ENCODE measurements at regions not wholly inside any gene's neighbourhood (a gene's known extent, or its start where the extent isn't known, plus 50 kb on each side); places are given as distances from the start of the nearest gene placed in this dataset.

GRCh38 chr7:15099074-15099473 lies 196.5 kb upstream of the DGKB start:
- Histone ChIP-seq H3K4me3 (ENCODE audit: extremely low read depth, insufficient read depth, low read length, poor library complexity, severe bottlenecking) (no peak overlapping the region), H3K9me3 (ENCODE audit: control insufficient read depth, low read length) (no peaks in the 10 kb centered on the region), H3K4me1 (ENCODE audit: control insufficient read depth, insufficient read depth, low read length, poor library complexity, severe bottlenecking) (no peaks in the 10 kb centered on the region), H3K27ac (ENCODE audit: low read depth, low read length, severe bottlenecking) (no peak overlapping the region), H3K36me3 (ENCODE audit: control insufficient read depth, insufficient read depth, low read length) (no peaks in the 10 kb centered on the region)

- Histone ChIP-seq H3K27ac (ENCODE audit: low read depth, low read length, severe bottlenecking) (no peak overlapping the region), H3K9me3 (ENCODE audit: control insufficient read depth, low read length) (no peaks in the 10 kb centered on the region), H3K4me3 (ENCODE audit: extremely low read depth, insufficient read depth, low read length, poor library complexity, severe bottlenecking) (no peak overlapping the region), H3K36me3 (ENCODE audit: control insufficient read depth, insufficient read depth, low read length) (no peaks in the 10 kb centered on the region), H3K4me1 (ENCODE audit: control insufficient read depth, insufficient read depth, low read length, poor library complexity, severe bottlenecking) (no peaks in the 10 kb centered on the region)
- no CpG with 5 or more reads among the region's 4 CpGs for WGBS, 2 experiments (ENCODE audit: insufficient coverage in 2 of 2)
Measured at GRCh38 chr7:15096853-15097252, 194.3 kb upstream of the DGKB start.

DNA sequence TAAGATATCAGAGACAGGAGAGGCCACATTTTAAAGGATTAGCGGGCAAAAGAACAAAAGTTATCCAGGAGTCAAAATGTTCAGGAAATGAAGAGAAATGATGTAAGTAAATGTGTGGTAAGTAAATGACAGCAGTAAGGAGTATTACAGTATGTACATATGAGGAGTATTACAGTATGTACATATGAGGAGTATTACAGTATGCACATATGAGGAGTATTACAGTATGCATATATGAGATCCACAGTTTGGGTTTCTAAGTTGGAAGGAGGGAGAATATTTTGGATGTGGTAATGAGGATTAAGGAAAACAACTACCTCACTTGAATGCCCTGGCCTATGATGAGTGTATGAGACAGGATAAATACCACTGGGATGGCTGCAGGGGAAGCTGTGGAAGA lies 192.4 kb upstream of the DGKB start:
- no peak overlapping the region for H3K27ac ChIP-seq (ENCODE audit: low read depth, low read length, severe bottlenecking)
- no peak overlapping the region for H3K4me3 ChIP-seq (ENCODE audit: extremely low read depth, insufficient read depth, low read length, poor library complexity, severe bottlenecking)
- WGBS, 2 experiments (ENCODE audit: insufficient coverage in 2 of 2): 83 to 95% methylated on average over 1 of the region's 1 CpG
- no peaks in the 10 kb centered on the region for H3K36me3 ChIP-seq (ENCODE audit: control insufficient read depth, insufficient read depth, low read length)
- no peaks in the 10 kb centered on the region for H3K9me3 ChIP-seq (ENCODE audit: control insufficient read depth, low read length)
- H3K4me1 ChIP-seq (ENCODE audit: control insufficient read depth, insufficient read depth, low read length, poor library complexity, severe bottlenecking): no peaks in the 10 kb centered on the region

DNA sequence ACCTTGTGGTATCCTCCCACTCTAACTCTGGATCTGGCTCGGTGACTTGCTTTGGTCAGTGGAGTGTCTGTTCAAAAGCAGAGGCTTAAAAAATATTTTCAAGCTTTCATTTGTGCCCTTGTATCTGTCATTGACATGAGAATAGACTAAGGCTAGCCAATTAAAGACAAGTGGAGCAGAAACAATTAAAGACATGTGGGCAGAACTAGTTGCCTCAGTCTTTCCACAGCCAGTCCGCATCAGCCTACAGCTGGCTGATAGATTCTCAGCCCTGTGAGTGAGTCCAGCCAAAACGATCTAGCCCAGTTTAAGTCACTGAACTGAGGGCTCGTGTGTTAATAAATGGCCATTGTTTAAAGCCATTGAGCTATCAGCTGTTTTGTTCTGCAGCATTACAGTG lies 185.2 kb upstream of the DGKB start:
- WGBS, 2 experiments (ENCODE audit: insufficient coverage in 2 of 2): 78 to 92% methylated on average over 2 to 3 of the region's 4 CpGs
- Histone ChIP-seq H3K27ac (ENCODE audit: low read depth, low read length, severe bottlenecking) (no peak overlapping the region), H3K4me3 (ENCODE audit: extremely low read depth, insufficient read depth, low read length, poor library complexity, severe bottlenecking) (no peak overlapping the region), H3K9me3 (ENCODE audit: control insufficient read depth, low read length) (no peaks in the 10 kb centered on the region), H3K4me1 (ENCODE audit: control insufficient read depth, insufficient read depth, low read length, poor library complexity, severe bottlenecking) (no peaks in the 10 kb centered on the region), H3K36me3 (ENCODE audit: control insufficient read depth, insufficient read depth, low read length) (no peaks in the 10 kb centered on the region)

- no peaks in the 10 kb centered on the region for H3K36me3 ChIP-seq (ENCODE audit: control insufficient read depth, insufficient read depth, low read length)
- H3K4me3 ChIP-seq (ENCODE audit: extremely low read depth, insufficient read depth, low read length, poor library complexity, severe bottlenecking): no peak overlapping the region
- no peaks in the 10 kb centered on the region for H3K4me1 ChIP-seq (ENCODE audit: control insufficient read depth, insufficient read depth, low read length, poor library complexity, severe bottlenecking)
- WGBS, 2 experiments (ENCODE audit: insufficient coverage in 2 of 2): 91 to 93% methylated on average over 2 of the region's 2 CpGs
- H3K9me3 ChIP-seq (ENCODE audit: control insufficient read depth, low read length): no peaks in the 10 kb centered on the region
- no peak overlapping the region for H3K27ac ChIP-seq (ENCODE audit: low read depth, low read length, severe bottlenecking)
Measured at GRCh38 chr7:15086862-15087261, 184.3 kb upstream of the DGKB start.

DNA sequence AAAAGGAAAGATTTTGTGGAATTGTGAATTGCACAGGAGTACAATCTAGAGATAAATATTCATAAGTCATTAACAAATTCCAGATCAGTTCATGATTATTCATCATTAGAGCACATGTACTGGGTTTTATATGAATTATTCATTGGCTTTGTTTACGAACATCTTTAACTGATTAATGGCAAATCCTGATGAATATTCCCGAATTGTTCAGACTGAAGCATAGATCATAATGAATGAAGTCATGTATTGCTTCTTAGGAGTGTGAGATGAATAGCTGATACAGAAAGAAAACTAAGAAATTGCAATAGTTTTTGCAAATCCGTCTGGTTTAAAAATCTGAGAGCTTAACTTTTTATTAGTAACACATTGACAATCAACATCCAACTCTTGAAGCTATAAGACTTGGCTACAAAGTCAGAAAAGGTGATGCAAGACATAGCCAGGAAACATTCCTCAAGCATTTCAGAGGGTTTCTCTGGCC lies 183.6 kb upstream of the DGKB start:
- H3K9me3 ChIP-seq (ENCODE audit: control insufficient read depth, low read length): no peaks in the 10 kb centered on the region
- WGBS, 2 experiments (ENCODE audit: insufficient coverage in 2 of 2): 94 to 100% methylated on average over 2 of the region's 3 CpGs
- no peak overlapping the region for H3K27ac ChIP-seq (ENCODE audit: low read depth, low read length, severe bottlenecking)
- H3K4me3 ChIP-seq (ENCODE audit: extremely low read depth, insufficient read depth, low read length, poor library complexity, severe bottlenecking): no peak overlapping the region
- H3K4me1 ChIP-seq (ENCODE audit: control insufficient read depth, insufficient read depth, low read length, poor library complexity, severe bottlenecking): no peaks in the 10 kb centered on the region
- no peaks in the 10 kb centered on the region for H3K36me3 ChIP-seq (ENCODE audit: control insufficient read depth, insufficient read depth, low read length)

DNA sequence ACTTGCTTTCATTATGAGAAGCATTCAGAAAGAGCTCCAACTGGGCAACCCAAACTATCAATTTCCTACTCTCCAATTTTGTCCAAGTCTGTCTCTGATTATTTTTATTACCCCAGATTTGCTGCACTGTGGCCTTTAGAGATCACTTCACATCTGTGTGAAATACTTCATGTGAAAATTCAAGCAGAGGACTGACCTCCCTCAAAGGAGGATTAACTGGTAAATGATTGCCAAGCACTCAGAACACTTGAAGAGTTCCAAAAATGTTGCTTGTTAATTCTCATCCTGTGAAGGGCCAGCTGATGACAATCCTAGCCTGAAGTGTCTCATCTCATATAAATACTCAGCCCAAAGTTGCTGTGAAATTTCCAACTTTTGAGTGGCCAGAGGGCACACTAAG lies 182.8 kb upstream of the DGKB start:
- H3K36me3 ChIP-seq (ENCODE audit: control insufficient read depth, insufficient read depth, low read length): no peaks in the 10 kb centered on the region
- H3K9me3 ChIP-seq (ENCODE audit: control insufficient read depth, low read length): no peaks in the 10 kb centered on the region
- H3K4me1 ChIP-seq (ENCODE audit: control insufficient read depth, insufficient read depth, low read length, poor library complexity, severe bottlenecking): no peaks in the 10 kb centered on the region
- H3K4me3 ChIP-seq (ENCODE audit: extremely low read depth, insufficient read depth, low read length, poor library complexity, severe bottlenecking): no peak overlapping the region
- H3K27ac ChIP-seq (ENCODE audit: low read depth, low read length, severe bottlenecking): no peak overlapping the region

- no peaks in the 10 kb centered on the region for H3K36me3 ChIP-seq (ENCODE audit: control insufficient read depth, insufficient read depth, low read length)
- H3K4me3 ChIP-seq (ENCODE audit: extremely low read depth, insufficient read depth, low read length, poor library complexity, severe bottlenecking): no peak overlapping the region
- H3K9me3 ChIP-seq (ENCODE audit: control insufficient read depth, low read length): no peaks in the 10 kb centered on the region
- H3K4me1 ChIP-seq (ENCODE audit: control insufficient read depth, insufficient read depth, low read length, poor library complexity, severe bottlenecking): no peaks in the 10 kb centered on the region
- no peak overlapping the region for H3K27ac ChIP-seq (ENCODE audit: low read depth, low read length, severe bottlenecking)
- no CpG with 5 or more reads among the region's 5 CpGs for WGBS, 2 experiments (ENCODE audit: insufficient coverage in 2 of 2)
Measured at GRCh38 chr7:15084368-15084767, 181.8 kb upstream of the DGKB start.

DNA sequence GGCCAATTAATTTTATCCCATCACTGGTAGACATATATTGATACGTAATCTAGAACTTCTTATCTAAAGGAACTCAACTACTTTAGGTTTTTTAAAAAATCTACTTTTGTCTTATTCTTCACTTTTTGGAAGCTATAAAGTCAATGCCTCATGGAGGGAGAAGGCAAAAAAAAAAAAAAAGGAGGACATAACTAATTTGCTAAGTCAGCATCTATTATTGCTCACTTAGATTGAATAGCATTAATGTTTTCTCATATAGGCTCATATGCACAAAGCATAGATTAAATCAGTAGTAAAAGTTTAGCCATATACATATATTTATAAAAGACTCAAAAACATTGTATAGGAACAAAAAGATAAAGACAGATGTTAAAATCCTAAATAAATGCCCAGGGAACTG lies 179.3 kb upstream of the DGKB start:
- Histone ChIP-seq H3K4me1 (ENCODE audit: control insufficient read depth, insufficient read depth, low read length, poor library complexity, severe bottlenecking) (no peaks in the 10 kb centered on the region), H3K27ac (ENCODE audit: low read depth, low read length, severe bottlenecking) (no peak overlapping the region), H3K36me3 (ENCODE audit: control insufficient read depth, insufficient read depth, low read length) (no peaks in the 10 kb centered on the region), H3K4me3 (ENCODE audit: extremely low read depth, insufficient read depth, low read length, poor library complexity, severe bottlenecking) (no peak overlapping the region), H3K9me3 (ENCODE audit: control insufficient read depth, low read length) (no peaks in the 10 kb centered on the region)
- no CpG with 5 or more reads among the region's 1 CpG for WGBS, 2 experiments (ENCODE audit: insufficient coverage in 2 of 2)

DNA sequence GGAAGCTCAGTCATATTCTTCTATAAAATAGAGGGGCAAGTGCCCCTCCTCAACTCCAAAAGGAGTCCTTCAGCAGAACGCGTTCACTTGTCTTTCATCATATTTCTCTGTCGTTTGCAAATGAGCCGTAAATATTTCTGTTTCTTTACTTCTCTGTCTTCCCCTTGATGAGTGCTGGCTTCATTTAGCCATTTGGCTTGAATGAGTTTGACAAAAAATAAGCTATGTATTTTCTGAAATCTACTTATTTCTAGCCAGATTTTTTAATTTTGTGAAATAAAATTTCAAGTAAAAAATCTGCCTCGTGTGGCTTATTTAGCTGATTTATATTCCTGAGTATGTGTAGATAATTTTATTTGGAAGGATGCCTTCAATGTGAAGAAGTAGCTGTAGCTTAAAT lies 170.8 kb upstream of the DGKB start:
- WGBS, 2 experiments (ENCODE audit: insufficient coverage in 2 of 2): 100% methylated on average over 2 to 3 of the region's 5 CpGs
- Histone ChIP-seq H3K27ac (ENCODE audit: low read depth, low read length, severe bottlenecking) (no peak overlapping the region), H3K36me3 (ENCODE audit: control insufficient read depth, insufficient read depth, low read length) (no peaks in the 10 kb centered on the region), H3K9me3 (ENCODE audit: control insufficient read depth, low read length) (no peaks in the 10 kb centered on the region), H3K4me1 (ENCODE audit: control insufficient read depth, insufficient read depth, low read length, poor library complexity, severe bottlenecking) (no peaks in the 10 kb centered on the region), H3K4me3 (ENCODE audit: extremely low read depth, insufficient read depth, low read length, poor library complexity, severe bottlenecking) (no peak overlapping the region)

- H3K4me1 ChIP-seq (ENCODE audit: control insufficient read depth, insufficient read depth, low read length, poor library complexity, severe bottlenecking): no peaks in the 10 kb centered on the region
- no peaks in the 10 kb centered on the region for H3K9me3 ChIP-seq (ENCODE audit: control insufficient read depth, low read length)
- H3K4me3 ChIP-seq (ENCODE audit: extremely low read depth, insufficient read depth, low read length, poor library complexity, severe bottlenecking): no peak overlapping the region
- no peak overlapping the region for H3K27ac ChIP-seq (ENCODE audit: low read depth, low read length, severe bottlenecking)
- no peaks in the 10 kb centered on the region for H3K36me3 ChIP-seq (ENCODE audit: control insufficient read depth, insufficient read depth, low read length)
- WGBS, 2 experiments (ENCODE audit: insufficient coverage in 2 of 2): 100% methylated on average over 1 of the region's 1 CpG; no CpG with 5 or more reads in 1 of the 2 experiments
Measured at GRCh38 chr7:15068324-15068723, 165.8 kb upstream of the DGKB start.

DNA sequence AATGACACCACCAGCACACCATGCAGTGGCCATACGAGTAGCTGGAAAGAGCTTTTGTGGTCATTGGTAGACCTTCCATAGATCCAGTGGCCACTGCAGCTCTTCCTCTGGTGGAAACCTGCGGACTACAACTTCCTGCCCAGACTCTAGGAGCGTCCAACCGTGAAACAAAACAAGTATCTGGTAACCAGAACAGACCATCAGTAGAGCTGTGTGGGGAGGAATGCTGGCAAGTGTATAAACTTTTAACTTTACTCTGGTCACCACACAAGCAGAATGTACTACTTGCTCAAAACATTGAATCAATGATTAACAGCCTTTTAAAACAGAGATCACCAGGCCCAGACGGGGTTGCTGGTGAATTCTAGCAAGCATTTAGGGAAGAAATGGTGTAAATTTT lies 154.7 kb upstream of the DGKB start:
- H3K4me3 ChIP-seq (ENCODE audit: extremely low read depth, insufficient read depth, low read length, poor library complexity, severe bottlenecking): no peak overlapping the region
- 85 to 90% methylated on average over 2 of the region's 5 CpGs for WGBS, 2 experiments (ENCODE audit: insufficient coverage in 2 of 2)
- H3K9me3 ChIP-seq (ENCODE audit: control insufficient read depth, low read length): peaks cover 4% of the 10 kb centered on the region
- no peaks in the 10 kb centered on the region for H3K4me1 ChIP-seq (ENCODE audit: control insufficient read depth, insufficient read depth, low read length, poor library complexity, severe bottlenecking)
- no peaks in the 10 kb centered on the region for H3K36me3 ChIP-seq (ENCODE audit: control insufficient read depth, insufficient read depth, low read length)
- H3K27ac ChIP-seq (ENCODE audit: low read depth, low read length, severe bottlenecking): no peak overlapping the region
